HG03457 (cell line): ENCODE measurements at regions not wholly inside any gene's neighbourhood (a gene's known extent, or its start where the extent isn't known, plus 50 kb on each side); places are given as distances from the start of the nearest gene placed in this dataset.
"Not testable (repeated sequence)": the region's sequence is repeated elsewhere in the genome, so short reads cannot be mapped to it uniquely, and the experiment has no call there.

ENCODE experiments used
- ATAC-seq: cut with Tn5 transposase; IDR thresholded peaks from one replicate; pipeline ENCODE4 v1.9.1; 2021; ENCODE audit warnings: moderate number of reproducible peaks; ENCODE audit not compliant: unreplicated experiment

DNA sequence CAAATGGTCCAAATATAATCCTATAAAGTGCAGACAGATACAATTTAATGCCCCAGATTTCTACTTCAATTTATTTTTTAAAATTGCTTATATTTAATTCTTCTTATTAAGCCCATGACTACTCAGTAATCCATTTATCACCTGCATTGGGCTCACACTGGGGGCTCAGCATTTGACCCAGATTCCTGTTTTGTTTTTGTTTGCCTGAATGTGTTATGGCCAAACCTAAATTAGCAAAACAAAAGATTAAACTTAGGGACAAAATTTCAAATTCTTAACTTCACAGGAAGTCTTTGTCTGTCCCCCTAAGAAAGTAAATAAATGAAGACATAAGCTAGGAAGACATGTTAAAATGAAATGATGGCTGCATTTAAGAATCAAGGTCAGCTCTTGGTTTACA lies 322.3 kb downstream of the RMST start:
- no peak for ATAC-seq

DNA sequence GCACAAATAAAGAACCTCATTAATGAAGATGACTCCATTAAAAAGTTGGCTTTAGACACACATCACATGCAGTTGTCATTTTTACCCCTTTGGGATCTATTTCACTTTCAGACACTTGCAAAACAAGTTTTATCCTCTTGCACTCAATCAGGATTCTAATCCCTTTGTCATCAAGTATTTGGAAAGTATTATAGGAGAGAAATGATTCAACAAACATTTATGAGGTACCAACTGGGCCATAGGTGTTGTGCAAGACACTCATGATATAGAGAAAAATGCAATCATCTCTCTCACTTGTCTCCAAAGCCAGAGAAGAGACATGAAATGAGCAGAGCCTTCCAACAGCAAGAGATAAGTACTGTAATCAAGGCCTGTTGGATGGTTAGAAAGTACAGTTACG lies 327.7 kb downstream of the RMST start:
- ATAC-seq, result no peak

DNA sequence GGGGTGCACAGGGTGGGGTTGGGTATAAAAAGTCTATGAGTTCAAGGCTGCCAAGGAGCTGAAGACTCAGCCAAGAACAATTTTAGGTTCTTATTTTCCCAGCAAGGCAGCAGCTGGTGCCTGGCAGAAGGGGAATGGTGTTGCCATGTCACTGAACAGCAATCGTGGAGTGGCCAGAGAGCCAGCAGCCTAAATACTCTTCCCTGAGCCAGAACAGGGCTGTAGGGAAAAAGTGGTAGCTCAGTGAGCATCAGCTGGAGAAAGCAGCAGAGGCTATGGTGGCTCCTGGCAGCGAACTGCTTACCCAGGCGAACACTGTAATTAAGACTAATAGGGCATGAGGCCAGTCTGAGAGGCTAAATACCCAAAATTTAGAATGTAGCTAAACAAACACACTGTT lies 334.9 kb downstream of the RMST start:
- no peak for ATAC-seq

DNA sequence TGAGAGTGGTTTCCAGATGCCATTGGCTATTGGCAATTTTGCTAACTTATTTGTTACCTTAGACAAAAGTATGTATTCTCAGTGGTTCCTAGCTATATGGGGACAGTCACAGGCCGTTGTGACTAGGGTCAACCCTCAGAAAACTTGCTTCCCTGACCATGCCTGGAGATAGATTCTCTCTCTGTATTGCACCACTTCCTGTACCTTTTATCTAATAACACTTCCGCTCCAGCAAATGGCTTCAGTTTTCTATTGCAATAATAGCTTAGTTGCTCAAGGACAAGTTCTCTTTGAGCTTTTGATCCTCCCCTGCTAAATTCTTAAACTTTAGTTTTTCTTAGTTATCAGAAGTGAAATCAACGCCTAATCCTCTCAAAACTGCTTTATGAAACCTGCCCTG lies 338.0 kb downstream of the RMST start:
- ATAC-seq, result no peak

DNA sequence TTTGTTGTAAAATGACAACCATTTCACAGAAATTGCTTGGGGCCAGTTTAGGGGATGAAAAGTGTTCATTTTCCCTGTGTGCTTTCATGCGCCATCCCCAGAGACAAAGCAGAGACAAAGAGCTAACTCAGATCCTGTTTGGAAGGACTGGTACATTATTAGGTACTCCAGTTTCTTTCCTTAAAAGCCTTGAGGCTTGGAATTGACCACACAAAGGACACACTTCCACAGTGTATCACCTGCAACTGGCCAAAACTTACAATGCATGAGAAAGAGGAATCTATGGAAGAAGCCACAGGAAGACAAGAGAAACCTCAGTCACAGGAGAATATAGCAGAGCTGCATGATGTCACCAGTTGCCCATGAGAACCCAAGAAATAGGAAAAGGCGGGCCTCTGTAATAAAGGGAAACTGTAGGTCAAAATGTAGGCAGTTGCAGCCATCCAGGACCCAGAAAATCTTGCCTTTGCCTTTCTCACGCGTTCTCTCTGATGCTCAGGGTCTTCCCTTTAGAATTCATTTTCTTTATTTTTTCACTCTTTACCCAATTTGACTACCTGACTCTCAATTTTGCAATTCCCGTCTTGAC lies 339.0 kb downstream of the RMST start:
- ATAC-seq, result no peak

DNA sequence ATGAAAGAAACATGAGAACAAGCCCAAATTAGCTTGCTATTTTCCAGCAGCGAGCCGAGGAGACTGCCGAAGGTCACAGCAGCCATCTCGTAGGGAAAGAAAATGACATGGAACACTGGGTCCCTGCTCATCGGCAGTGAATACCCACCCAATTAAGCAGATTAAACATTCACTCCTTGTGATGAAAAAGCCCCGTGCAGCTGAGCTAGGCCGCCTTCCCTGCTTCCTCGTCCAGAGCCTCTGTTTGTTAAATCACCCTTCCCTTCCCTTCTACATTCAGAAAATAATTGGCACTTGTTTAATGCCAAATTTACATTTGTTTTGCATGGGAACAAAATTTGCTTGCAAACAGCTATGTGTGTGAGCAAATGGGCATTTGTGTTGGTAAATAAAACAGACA lies 342.5 kb downstream of the RMST start:
- ATAC-seq, result no peak

DNA sequence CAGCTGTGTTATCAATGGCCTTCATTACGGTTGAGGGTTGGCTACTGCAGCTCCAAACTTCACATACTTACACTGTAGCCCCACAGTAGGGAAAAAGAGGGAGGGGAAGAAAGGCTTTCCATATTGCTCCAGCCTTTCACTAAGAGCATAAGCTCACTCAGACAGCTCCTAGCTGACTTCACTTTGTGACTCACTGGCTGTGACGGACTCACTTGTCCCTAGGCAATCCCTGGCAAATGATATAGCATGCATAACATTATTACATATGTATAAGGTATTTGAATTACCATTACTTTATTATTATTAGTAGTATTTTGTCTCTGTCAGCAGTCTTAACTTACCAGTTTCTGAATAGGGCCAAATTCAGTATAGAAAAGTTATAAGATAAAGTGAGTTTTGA lies 350.7 kb downstream of the RMST start:
- ATAC-seq, result no peak

DNA sequence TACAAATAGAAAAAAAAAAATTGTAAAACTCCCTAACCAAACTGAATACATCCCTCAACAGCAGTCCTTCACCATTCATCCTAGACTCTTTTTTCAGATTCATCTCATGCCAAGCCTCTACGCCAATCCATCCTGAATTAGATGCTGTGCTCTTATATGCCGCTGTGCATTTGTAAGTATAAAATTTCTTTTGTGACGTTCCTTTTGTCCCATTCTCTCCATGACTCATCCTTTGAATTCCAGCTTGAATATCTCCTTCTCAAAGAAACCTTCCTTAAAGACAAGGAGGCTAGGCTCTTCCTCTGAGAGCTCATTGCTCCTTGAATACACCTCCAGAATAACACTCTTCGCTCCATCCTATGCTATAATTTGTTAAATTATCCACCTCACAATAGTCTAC lies 359.2 kb downstream of the RMST start:
- no peak for ATAC-seq

DNA sequence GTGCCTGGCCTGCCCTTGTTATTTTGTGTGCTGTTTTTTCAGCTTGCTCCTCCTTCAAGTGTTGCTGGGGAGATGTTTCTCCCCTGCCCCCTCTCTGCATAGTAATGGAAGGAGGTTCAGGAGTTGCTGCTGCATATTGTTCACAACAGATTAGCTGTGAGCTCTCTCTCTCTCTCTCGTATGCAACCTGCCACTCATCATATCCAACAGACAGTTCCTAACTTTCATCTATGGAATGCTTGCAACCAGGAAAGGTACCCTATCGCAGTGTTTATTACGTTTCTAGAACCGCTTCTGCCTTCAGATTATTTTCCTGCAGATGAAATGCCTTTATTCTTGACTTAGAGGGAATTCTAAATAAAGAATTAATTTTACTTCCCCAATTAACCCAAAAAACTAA lies 372.9 kb downstream of the RMST start:
- no peak for ATAC-seq

DNA sequence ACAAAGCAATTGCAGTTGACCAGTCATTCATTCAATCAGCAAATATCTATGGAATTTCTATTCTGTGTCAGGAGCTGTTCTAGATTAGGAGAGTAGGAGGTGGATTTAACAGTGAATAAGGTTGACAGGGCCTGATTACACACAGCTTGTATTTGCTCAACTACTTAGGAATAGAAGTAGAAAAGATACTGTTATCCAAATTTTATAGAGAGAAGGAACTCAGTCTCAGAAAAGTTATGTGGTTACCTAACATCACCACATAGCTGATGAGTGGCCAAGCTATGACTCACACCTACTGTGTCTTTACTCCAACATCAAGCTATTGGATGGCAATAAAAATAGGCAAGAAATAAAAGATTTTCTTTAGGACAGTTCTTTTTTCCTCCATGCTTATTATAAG lies 374.8 kb downstream of the RMST start:
- no peak for ATAC-seq

DNA sequence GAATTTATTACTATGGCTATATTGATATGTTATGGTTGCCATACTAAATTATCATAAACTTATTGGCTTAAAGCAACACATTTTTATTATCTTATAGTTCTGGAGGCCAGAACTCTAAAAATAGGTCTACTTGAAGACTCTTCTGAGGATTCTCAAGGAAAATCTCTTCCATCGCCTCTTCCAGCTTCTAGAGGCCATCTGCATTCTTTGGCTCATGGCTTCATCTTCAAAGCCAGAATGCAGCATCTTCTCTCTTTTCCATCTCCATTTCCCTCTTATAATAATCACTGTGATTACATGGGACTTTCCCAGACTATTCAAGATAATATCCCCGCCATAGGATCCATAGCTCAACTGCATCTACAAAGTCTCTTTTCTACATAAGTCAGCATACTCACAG lies 385.4 kb downstream of the RMST start:
- no peak for ATAC-seq

DNA sequence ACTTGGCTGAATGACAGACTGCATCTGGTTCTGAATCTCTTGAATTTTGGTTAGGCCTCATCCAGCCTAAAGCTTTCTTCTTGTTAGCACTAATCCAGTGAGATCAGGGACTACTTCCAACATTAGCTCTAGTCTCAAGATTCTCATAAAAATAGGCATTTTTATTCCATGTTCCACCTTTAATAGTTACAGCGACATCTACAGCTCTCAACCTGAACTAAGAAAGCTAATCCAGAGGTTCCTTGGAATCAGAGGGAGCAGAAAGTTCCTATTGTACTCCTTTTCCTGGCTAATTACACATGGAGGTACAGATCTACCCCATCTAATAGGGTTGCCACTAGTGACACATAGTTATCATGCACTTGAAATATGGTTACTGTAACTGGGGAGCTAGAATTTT lies 391.9 kb downstream of the RMST start:
- ATAC-seq, result no peak

DNA sequence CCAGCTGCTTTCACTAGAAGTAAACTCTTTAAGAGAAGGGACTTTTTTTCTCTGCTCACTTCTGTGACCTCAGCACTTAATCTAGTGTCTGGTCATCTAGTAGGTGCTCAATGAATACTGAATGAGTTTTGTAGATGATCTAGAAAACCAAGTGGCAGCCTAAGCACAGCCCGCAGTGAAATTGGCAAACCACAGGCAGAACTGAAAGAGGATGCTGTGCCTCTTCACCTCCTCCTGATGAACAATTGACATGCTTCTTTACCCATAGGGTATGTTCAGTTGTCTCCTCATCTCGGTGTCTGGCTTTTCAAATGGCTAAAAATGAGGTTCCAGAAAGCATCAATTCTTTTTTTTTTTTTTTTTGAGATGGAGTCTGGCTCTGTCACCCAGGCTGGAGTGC lies 399.5 kb downstream of the RMST start:
- no peak for ATAC-seq

DNA sequence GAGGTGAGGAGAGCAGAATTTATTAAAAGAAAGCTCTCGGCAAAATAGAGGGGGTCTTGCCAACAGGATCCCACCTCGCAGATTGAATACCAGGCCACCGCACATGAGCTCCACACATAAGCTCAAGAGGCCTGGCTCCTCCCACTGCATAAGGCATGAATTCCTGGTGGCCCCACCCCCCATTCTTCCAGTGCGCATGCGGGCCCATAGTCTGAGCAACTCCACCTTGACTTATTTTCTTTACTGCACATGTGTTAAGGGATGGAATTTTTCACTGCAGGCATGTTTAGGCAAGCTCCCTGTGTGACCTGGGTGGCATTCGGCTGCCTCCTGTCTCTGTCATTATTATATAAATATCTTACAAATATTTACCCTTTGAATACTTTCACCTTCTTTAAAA lies 412.5 kb downstream of the RMST start:
- no peak for ATAC-seq

DNA sequence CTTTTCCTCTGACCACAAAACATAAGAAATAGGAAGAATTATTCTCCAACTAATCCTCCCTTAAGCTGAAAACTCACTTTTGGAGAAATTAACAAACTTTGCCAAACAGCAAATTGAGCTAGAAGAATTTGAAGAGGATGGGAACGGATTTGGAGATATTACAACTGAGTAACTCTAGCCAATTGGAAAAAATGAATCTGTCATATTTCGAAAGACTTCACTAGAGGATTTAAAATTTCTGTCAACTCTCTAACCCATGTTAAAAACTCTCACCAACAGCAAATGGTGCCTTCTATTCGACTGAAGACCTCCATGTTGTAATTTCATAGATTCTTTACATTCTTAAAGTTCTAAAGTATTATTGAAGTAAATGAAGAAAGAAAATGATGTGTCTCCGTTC lies 414.2 kb downstream of the RMST start:
- ATAC-seq, result no peak

DNA sequence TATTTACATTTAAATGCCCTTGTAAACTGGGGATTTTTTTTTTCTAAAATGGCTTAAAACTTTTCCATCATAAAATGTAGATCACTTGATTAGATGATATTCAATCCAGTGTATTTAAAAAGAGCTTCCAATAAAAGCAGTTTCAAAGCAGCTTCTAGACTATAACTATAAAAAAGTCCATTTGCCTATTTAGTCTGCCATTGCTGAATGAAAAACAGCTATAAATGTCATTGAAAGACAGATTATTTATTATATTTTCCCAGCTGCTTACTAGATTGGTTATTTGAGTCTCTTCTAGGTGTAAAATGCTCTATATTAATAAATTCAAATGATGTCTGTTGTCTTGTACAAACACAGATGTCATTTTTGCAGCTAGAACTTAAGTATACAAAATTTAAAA lies 414.8 kb downstream of the RMST start:
- ATAC-seq, result no peak

DNA sequence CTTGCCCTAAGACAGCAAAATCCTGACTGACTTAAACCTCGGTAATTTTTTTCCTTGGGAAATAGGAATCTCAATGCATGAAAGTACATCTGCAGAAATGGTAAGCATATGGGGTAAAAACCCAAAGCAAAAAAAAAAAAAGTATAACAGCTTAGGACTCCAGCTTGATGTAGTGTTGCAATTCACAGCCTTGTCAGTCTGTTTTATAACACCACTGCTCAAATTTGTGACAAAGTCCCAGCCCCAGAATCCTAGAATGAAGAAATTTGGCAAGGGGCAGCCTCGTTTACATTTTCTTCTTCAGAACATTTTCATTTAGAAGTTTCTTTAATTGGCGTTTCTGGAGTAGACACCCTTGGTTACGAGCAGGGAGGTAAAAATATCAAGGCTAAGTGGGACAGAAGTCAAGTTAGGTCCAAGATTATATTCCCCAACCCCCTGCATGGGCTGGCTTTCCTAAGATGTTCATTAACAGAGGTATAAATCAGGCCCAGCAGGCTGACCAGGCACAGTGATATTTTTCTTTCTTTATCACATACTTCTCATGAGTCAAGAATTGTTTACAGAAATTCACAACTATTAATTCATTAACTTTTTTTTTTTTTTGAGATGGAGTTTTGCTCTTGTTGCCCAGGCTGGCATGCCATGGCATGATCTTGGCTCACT lies 424.0 kb downstream of the RMST start:
- no peak for ATAC-seq

DNA sequence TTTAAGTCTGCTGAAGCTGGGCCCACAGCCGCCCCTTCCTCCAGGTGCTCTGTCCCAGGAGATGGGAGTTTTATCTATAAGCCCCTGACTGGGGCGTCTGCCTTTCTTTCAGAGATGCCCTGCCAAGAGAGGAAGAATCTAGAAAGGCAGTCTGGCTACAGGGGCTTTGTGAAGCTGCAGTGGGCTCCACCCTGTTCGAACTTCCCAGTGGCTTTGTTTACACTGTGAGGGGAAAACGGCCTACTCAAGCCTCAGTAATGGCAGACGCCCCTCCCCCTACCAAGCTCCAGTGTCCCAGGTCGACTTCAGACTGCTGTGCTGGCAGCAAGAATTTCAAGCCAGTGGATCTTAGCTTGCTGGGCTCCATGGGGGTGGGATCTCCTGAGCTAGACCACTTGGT lies 435.3 kb downstream of the RMST start:
- ATAC-seq, result not testable (repeated sequence)

DNA sequence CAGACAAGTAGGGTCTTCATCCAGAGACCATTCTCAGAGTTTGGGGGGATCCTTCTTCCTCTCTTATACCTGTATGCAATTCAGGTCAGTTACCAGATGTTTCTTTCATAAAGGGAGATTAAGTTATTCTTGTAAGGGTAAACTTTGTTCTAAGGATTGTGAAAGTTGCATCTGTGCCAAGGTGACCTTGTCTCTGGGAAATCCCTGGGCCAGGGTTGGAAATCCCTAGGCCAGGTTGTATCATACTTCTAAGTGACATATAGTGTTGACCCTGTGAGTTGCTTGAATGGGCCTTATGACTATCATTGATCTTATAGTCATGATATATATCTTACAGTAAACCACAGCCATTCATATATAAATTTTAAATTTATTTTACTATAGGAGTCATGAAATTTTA lies 436.9 kb downstream of the RMST start:
- no peak for ATAC-seq

DNA sequence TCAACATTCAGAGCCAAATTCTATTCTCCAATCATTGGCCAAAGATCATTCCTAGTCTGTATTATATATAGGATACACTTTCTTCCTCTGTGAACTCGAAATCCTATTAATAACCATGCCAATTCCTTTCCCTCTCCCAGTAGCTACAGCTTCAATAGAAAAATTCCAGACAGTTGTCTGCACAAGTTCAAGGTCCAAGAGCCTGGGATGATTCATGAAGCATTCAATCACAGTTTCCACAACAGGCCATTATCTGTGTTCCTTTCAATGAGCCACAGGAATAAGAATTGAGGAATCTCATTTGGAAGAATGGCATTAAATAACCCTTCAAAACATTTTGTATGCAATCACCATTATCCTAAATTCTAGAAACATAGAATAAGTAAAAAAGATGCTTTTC lies 437.4 kb downstream of the RMST start:
- no peak for ATAC-seq

DNA sequence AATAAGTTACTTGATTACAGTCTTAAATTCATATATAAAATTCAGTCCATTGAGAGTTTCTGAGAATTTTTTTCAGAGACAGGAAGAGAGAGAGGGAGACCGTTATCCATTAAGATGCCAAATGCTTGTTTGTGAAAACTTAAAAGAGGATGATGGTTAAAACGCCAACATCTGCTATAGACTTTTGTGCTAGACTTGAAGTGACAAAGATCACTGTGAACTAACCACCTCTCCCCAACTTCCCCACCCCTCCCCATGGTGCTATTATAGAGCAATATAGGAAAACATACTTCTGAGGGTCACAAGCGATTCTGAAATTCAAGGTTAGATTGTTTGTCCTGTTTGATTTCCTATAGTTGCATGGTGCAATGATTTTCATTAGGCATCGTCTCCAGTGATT lies 440.8 kb downstream of the RMST start:
- no peak for ATAC-seq

DNA sequence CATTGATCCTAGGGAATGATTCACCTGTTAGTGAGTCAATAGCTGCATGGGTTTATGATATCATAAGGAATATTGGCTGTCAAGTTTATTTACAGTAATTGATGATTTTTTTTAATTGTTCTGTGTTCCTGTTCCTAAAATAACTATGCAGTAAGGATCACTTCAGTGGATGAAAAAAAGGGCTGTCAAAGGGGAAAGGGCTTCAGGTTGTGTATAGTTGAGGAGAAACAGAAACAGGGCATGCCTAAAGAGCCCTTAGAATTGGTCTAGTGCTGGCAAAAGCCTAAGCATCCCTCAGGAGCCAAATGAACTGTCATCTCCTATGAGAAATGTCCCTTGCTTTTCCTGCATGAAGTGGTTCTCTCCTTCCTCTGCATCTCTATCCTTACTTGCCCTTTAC lies 444.9 kb downstream of the RMST start:
- ATAC-seq, result no peak

DNA sequence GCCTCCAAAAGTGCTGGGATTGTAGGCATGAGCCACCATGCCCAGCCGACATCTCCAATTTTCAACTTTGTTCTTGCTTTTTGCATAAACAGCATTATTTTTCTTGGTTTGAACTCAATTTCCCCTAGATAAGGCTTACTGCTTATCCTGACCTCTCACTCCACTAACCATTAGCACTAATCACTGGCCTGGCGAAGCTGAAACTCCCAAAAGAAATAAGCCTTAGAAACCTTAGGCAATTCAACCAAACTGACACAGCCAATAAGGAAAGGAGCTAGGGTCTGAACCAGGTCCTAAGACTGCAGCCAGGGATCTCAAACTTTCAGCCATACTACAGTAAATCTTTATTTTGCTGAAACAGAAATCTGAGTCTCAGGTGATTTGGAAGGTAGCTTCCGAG lies 448.0 kb downstream of the RMST start:
- ATAC-seq, result no peak
